H9 (cell line): ENCODE measurements at regions not wholly inside any gene's neighbourhood (a gene's known extent, or its start where the extent isn't known, plus 50 kb on each side); places are given as distances from the start of the nearest gene placed in this dataset.

Experiments
- DNase-seq: peaks from one replicate; pipeline ENCODE4 v3.0.0-alpha.2; 2017
- H2AFZ ChIP-seq: one replicate; pipeline ENCODE4 v1.6.1; 2013; ENCODE audit warnings: mild to moderate bottlenecking, low read length, control low read depth, moderate library complexity
- H2AK5ac ChIP-seq: 2 replicates; pipeline ENCODE4 v1.6.1; 2013; ENCODE audit warnings: low read length, control low read depth, mixed read lengths; ENCODE audit not compliant: insufficient read length
- H2BK120ac ChIP-seq: one replicate; pipeline ENCODE4 v1.6.1; 2013; ENCODE audit warnings: low read depth, mild to moderate bottlenecking, low read length, control low read depth, inconsistent platforms; ENCODE audit not compliant: poor library complexity, severe bottlenecking
- H2BK12ac ChIP-seq: 2 replicates; pipeline ENCODE4 v1.6.1; 2013; ENCODE audit warnings: low read length, control low read depth, mixed read lengths, low read depth; ENCODE audit not compliant: insufficient read length
- H2BK15ac ChIP-seq: 2 replicates; pipeline ENCODE4 v1.6.1; 2013; ENCODE audit warnings: low read depth, low read length, control low read depth
- H2BK20ac ChIP-seq: one replicate; pipeline ENCODE4 v1.6.1; 2013; ENCODE audit warnings: low read depth, mild to moderate bottlenecking, low read length, control low read depth, inconsistent platforms; ENCODE audit not compliant: poor library complexity, severe bottlenecking
- H2BK5ac ChIP-seq: 2 replicates; pipeline ENCODE4 v1.6.1; 2013; ENCODE audit warnings: low read length, control low read depth, mixed read lengths; ENCODE audit not compliant: insufficient read length
- H3K14ac ChIP-seq: 2 replicates; pipeline ENCODE4 v1.6.1; 2013; ENCODE audit warnings: low read length, control low read depth; ENCODE audit not compliant: insufficient read depth
- H3K18ac ChIP-seq: 2 replicates; pipeline ENCODE4 v1.6.1; 2013; ENCODE audit warnings: low read depth, mild to moderate bottlenecking, mixed read lengths, low read length, control low read depth; ENCODE audit not compliant: insufficient read length
- H3K23ac ChIP-seq: 2 replicates; pipeline ENCODE4 v1.6.1; 2013; ENCODE audit warnings: low read length, control low read depth, mixed read lengths, low read depth; ENCODE audit not compliant: insufficient read length
- H3K23me2 ChIP-seq: 2 replicates; pipeline ENCODE4 v1.6.1; 2013; ENCODE audit warnings: low read depth, mild to moderate bottlenecking, mixed read lengths, low read length, control low read depth; ENCODE audit not compliant: insufficient read length, poor library complexity, severe bottlenecking
- H3K27ac ChIP-seq: 2 replicates; pipeline ENCODE4 v1.5.1; 2013; ENCODE audit warnings: low read length, control low read depth, mixed read lengths, low read depth; ENCODE audit not compliant: insufficient read length
- H3K27me3 ChIP-seq: 2 replicates; pipeline ENCODE4 v1.6.1; 2013; ENCODE audit warnings: low read length, control low read depth, inconsistent platforms; ENCODE audit not compliant: insufficient read depth
- H3K4ac ChIP-seq: 2 replicates; pipeline ENCODE4 v1.6.1; 2013; ENCODE audit warnings: low read depth, mild to moderate bottlenecking, control low read depth, inconsistent platforms, low read length, moderate library complexity
- H3K4me1 ChIP-seq: 2 replicates; pipeline ENCODE4 v1.6.1; 2013; ENCODE audit warnings: low read length, control low read depth, inconsistent platforms; ENCODE audit not compliant: insufficient read depth
- H3K4me2 ChIP-seq: 2 replicates; pipeline ENCODE4 v1.6.1; 2013; ENCODE audit warnings: low read length, control low read depth, mixed read lengths; ENCODE audit not compliant: insufficient read length, insufficient read depth
- H3K56ac ChIP-seq: 2 replicates; pipeline ENCODE4 v1.6.1; 2013; ENCODE audit warnings: low read depth, mild to moderate bottlenecking, mixed read lengths, low read length, control low read depth; ENCODE audit not compliant: insufficient read length
- H3K79me1 ChIP-seq: 2 replicates; pipeline ENCODE4 v1.6.1; 2013; ENCODE audit warnings: low read depth, mild to moderate bottlenecking, moderate library complexity, low read length, control low read depth, inconsistent platforms; ENCODE audit not compliant: insufficient read depth, poor library complexity, severe bottlenecking
- H3K79me2 ChIP-seq: 2 replicates; pipeline ENCODE4 v1.6.1; 2013; ENCODE audit warnings: low read length, control low read depth, inconsistent platforms; ENCODE audit not compliant: insufficient read depth
- H3K9ac ChIP-seq: 2 replicates; pipeline ENCODE4 v1.6.1; 2013; ENCODE audit warnings: low read length, control low read depth, mixed read lengths; ENCODE audit not compliant: insufficient read length; ENCODE audit errors: extremely low read depth
- H3K9me3 ChIP-seq: one replicate; pipeline ENCODE4 v1.6.1; 2013; ENCODE audit warnings: low read depth, low read length, inconsistent platforms; ENCODE audit not compliant: control insufficient read depth
- H3T11ph ChIP-seq: one replicate; pipeline ENCODE4 v1.6.1; 2013; ENCODE audit warnings: mild to moderate bottlenecking, low read length, control low read depth, inconsistent platforms
- H4K20me1 ChIP-seq: one replicate; pipeline ENCODE4 v1.6.1; 2013; ENCODE audit not compliant: control insufficient read depth, insufficient read length, insufficient read depth
- H4K5ac ChIP-seq: 2 replicates; pipeline ENCODE4 v1.6.1; 2013; ENCODE audit warnings: low read depth, mild to moderate bottlenecking, mixed read lengths, low read length, control low read depth; ENCODE audit not compliant: insufficient read length
- H4K8ac ChIP-seq: replicated peaks from 2 replicates; pipeline ENCODE4 v1.6.1; 2013; ENCODE audit warnings: low read length, control low read depth, mixed read lengths, low read depth; ENCODE audit not compliant: insufficient read length
- H4K91ac ChIP-seq: 2 replicates; pipeline ENCODE4 v1.6.1; 2013; ENCODE audit warnings: low read depth, mild to moderate bottlenecking, moderate library complexity, mixed read lengths, low read length, control low read depth; ENCODE audit not compliant: insufficient read length
- H3K27ac Mint-ChIP-seq, 3 experiments: 2 replicates in 2 of 3; 3 replicates in 1 of 3; pipeline ENCODE4 v1.8.0; 2020 to 2021; ENCODE audit warnings: mixed read lengths in 3 of 3, mild to moderate bottlenecking in 1 of 3, moderate library complexity in 1 of 3
- H3K27me3 Mint-ChIP-seq: 2 replicates; pipeline ENCODE4 v1.8.0; 2021; ENCODE audit warnings: low read depth, mild to moderate bottlenecking, moderate library complexity, mixed read lengths
- H3K36me3 Mint-ChIP-seq, 3 experiments: 2 replicates in 2 of 3; 3 replicates in 1 of 3; pipeline ENCODE4 v1.8.0; 2020 to 2021; ENCODE audit warnings: low read depth in 3 of 3, mixed read lengths in 3 of 3; ENCODE audit not compliant: insufficient read depth in 1 of 3
- H3K4me1 Mint-ChIP-seq, 2 experiments: 2 replicates each; pipeline ENCODE4 v1.8.0; 2020; ENCODE audit warnings: mixed read lengths in 2 of 2
- H3K4me3 Mint-ChIP-seq, 2 experiments: 2 replicates in 1 of 2; 3 replicates in 1 of 2; pipeline ENCODE4 v1.8.0; 2020 to 2021; ENCODE audit warnings: mild to moderate bottlenecking in 2 of 2, mixed read lengths in 2 of 2, moderate library complexity in 1 of 2
- H3K9me3 Mint-ChIP-seq, 2 experiments: 2 replicates in 1 of 2; 3 replicates in 1 of 2; pipeline ENCODE4 v1.8.0; 2020; ENCODE audit warnings: mild to moderate bottlenecking in 2 of 2, mixed read lengths in 2 of 2, moderate library complexity in 1 of 2
- WGBS: extraction: QIAGEN DNeasy Blood & Tissue Kit; methylation state at CpG from one replicate; pipeline ENCODE4 v1.1.7; 2013; ENCODE audit warnings: missing lambda C conversion rate, low lambda C conversion rate, mixed read lengths; ENCODE audit not compliant: insufficient read length; ENCODE audit errors: extremely low coverage; 5-methylcytosine and 5-hydroxymethylcytosine counted together
- TF ChIP-seq, protein P1 (sequence below): fragments of 200-600 bp; sonication (generic); conservative IDR thresholded peaks from 3 replicates; pipeline ENCODE4 v1.8.0; 2021; ENCODE audit warnings: antibody characterized with exemption, mild to moderate bottlenecking

DNA sequence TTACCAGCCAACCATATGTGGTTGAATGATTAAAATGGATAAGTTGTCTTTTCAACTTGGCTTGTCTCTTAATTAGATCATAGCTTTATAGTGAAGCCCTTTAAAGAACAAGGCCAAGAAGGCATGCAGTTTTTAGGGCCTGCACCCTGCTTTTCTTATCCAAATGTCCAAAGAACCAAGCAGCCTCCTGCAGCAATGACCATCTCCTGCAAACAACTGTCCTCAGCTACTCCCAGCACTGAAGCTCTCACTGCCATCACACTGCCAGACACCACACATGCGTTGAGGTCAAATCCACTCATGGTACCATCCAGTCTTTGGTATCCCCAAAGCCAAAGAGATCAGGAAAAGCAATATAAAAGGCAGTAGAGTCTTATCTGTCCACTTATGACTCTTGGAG is 210.3 kb downstream of the ACTR3B start:
- H3K14ac ChIP-seq = no peak overlapping the region
- Mint-ChIP-seq H3K36me3 (peaks cover 36 to 74% (median 51%) of the 10 kb centered on the region in 3 experiments), H3K4me1 (peaks cover 44 to 54% of the 10 kb centered on the region in 2 experiments), H3K9me3 (peaks cover 57 to 67% of the 10 kb centered on the region in 2 experiments), H3K27me3 (peaks cover 17% of the 10 kb centered on the region), H3K4me3 (peak overlapping the region in 1 of 2 experiments; percentile 39; a peak in 1 of 5 replicates), H3K27ac (peak overlapping the region; percentile 63 to 95 (median 91); a peak in 6 of 7 replicates)
- H3K79me2 ChIP-seq = no peaks in the 10 kb centered on the region
- no peak overlapping the region for H4K91ac ChIP-seq
- H3K27ac ChIP-seq = no peak overlapping the region
- H2AFZ ChIP-seq = no peak overlapping the region
- H2AK5ac ChIP-seq = peak overlapping the region; percentile 93
- no peak overlapping the region for H3K23ac ChIP-seq
- peak overlapping the region; percentile 46 for H2BK20ac ChIP-seq
- H3K9ac ChIP-seq = no peak overlapping the region
- H2BK15ac ChIP-seq = no peak overlapping the region
- H3K4me1 ChIP-seq = peaks cover 8% of the 10 kb centered on the region; the same call in 1 of the 2 replicates
- H3T11ph ChIP-seq = peak overlapping the region; percentile 20
- H4K20me1 ChIP-seq = no peaks in the 10 kb centered on the region
- H2BK12ac ChIP-seq = peak overlapping the region; percentile 93
- no peak overlapping the region for H3K56ac ChIP-seq
- no peak overlapping the region for H3K4me2 ChIP-seq
- WGBS = no CpG with 5 or more reads among the region's 1 CpG
- H3K9me3 ChIP-seq = peaks cover 30% of the 10 kb centered on the region
- H2BK120ac ChIP-seq = no peak overlapping the region
- no peak overlapping the region for H4K5ac ChIP-seq
- H2BK5ac ChIP-seq = no peak overlapping the region
- H3K18ac ChIP-seq = peak overlapping the region; percentile 92
- no peaks in the 10 kb centered on the region for H3K27me3 ChIP-seq
- no peaks in the 10 kb centered on the region for H3K23me2 ChIP-seq
- no peak overlapping the region for H4K8ac ChIP-seq
- no peaks in the 10 kb centered on the region for H3K79me1 ChIP-seq
- TF ChIP-seq, protein P1, sequence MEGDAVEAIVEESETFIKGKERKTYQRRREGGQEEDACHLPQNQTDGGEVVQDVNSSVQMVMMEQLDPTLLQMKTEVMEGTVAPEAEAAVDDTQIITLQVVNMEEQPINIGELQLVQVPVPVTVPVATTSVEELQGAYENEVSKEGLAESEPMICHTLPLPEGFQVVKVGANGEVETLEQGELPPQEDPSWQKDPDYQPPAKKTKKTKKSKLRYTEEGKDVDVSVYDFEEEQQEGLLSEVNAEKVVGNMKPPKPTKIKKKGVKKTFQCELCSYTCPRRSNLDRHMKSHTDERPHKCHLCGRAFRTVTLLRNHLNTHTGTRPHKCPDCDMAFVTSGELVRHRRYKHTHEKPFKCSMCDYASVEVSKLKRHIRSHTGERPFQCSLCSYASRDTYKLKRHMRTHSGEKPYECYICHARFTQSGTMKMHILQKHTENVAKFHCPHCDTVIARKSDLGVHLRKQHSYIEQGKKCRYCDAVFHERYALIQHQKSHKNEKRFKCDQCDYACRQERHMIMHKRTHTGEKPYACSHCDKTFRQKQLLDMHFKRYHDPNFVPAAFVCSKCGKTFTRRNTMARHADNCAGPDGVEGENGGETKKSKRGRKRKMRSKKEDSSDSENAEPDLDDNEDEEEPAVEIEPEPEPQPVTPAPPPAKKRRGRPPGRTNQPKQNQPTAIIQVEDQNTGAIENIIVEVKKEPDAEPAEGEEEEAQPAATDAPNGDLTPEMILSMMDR = no peak
- no peak for DNase-seq
- H3K4ac ChIP-seq = no peak overlapping the region; the same call in 1 of the 2 replicates
